Kidney epithelial cell (primary cell): ENCODE measurements at regions not wholly inside any gene's neighbourhood (a gene's known extent, or its start where the extent isn't known, plus 50 kb on each side); places are given as distances from the start of the nearest gene placed in this dataset.
A peak's percentile ranks its signal among the peaks of the same experiment; 100 is the strongest.

ENCODE experiments used
- DNase-seq: peaks from one replicate; pipeline ENCODE4 v3.0.0-alpha.2; 2010; ENCODE audit warnings: low read depth
- H3K27me3 ChIP-seq: 2 replicates; pipeline ENCODE4 v1.6.0; 2011; ENCODE audit warnings: low read length; ENCODE audit not compliant: control insufficient read depth, insufficient read depth
- H3K36me3 ChIP-seq: 2 replicates; pipeline ENCODE4 v1.5.1; 2011; ENCODE audit warnings: low read length; ENCODE audit not compliant: control insufficient read depth, insufficient read depth
- H3K4me3 ChIP-seq: 2 replicates; pipeline ENCODE4 v1.5.1; 2011; ENCODE audit warnings: low read depth, mild to moderate bottlenecking, control low read depth, low read length
- CTCF ChIP-seq: IDR thresholded peaks from 2 replicates; pipeline ENCODE4 v1.5.1; 2011; ENCODE audit warnings: mild to moderate bottlenecking, moderate library complexity, low read length, control low read depth, inconsistent platforms; ENCODE audit not compliant: insufficient read depth, poor library complexity, severe bottlenecking

- Histone ChIP-seq H3K36me3 (no peaks in the 10 kb centered on the region), H3K27me3 (no peaks in the 10 kb centered on the region), H3K4me3 (no peak overlapping the region)
- TF ChIP-seq CTCF, result no peak
- DNase-seq, result no peak
Observed at GRCh38 chr2:8624855-8625398, 56.9 kb upstream of the ID2 start.

GRCh38 chr2:8625399-8626300, 56.2 kb upstream of the ID2 start:
- Histone ChIP-seq H3K27me3 (no peaks in the 10 kb centered on the region), H3K36me3 (no peaks in the 10 kb centered on the region), H3K4me3 (no peak overlapping the region)
- TF ChIP-seq CTCF, result no peak
- DNase-seq, result no peak

GRCh38 chr2:8626572-8626971, 55.3 kb upstream of the ID2 start:
- no peak for DNase-seq
- no peak overlapping the region for H3K4me3 ChIP-seq
- no peaks in the 10 kb centered on the region for H3K36me3 ChIP-seq
- TF ChIP-seq CTCF, result no peak
- H3K27me3 ChIP-seq, result no peaks in the 10 kb centered on the region

- no peak for DNase-seq
- Histone ChIP-seq H3K36me3 (no peaks in the 10 kb centered on the region), H3K4me3 (no peak overlapping the region), H3K27me3 (no peaks in the 10 kb centered on the region)
- peak; percentile 3 for TF ChIP-seq CTCF
Observed at GRCh38 chr2:8627019-8627691, 54.7 kb upstream of the ID2 start.

GRCh38 chr2:8627692-8628085, 54.2 kb upstream of the ID2 start:
- no peak overlapping the region for H3K4me3 ChIP-seq
- DNase-seq, result no peak
- TF ChIP-seq CTCF, result peak; percentile 0
- no peaks in the 10 kb centered on the region for H3K36me3 ChIP-seq
- no peaks in the 10 kb centered on the region for H3K27me3 ChIP-seq
